Mesendoderm (in vitro differentiated cells): ENCODE measurements at regions not wholly inside any gene's neighbourhood (a gene's known extent, or its start where the extent isn't known, plus 50 kb on each side); places are given as distances from the start of the nearest gene placed in this dataset.

Source experiments
- DNase-seq: peaks from one replicate; pipeline ENCODE4 v3.0.0; 2013
- H2AK5ac ChIP-seq: 2 replicates; pipeline ENCODE4 v1.6.1; 2013; ENCODE audit warnings: low read length, inconsistent platforms
- H2BK120ac ChIP-seq: 2 replicates; pipeline ENCODE4 v1.6.1; 2013; ENCODE audit warnings: low read depth, mild to moderate bottlenecking, low read length, moderate library complexity, mixed read lengths
- H2BK15ac ChIP-seq: replicated peaks from 2 replicates; pipeline ENCODE4 v1.6.1; 2013; ENCODE audit warnings: low read depth, mild to moderate bottlenecking, moderate library complexity
- H2BK5ac ChIP-seq: 2 replicates; pipeline ENCODE4 v1.6.1; 2013; ENCODE audit warnings: low read length, inconsistent platforms
- H3K18ac ChIP-seq: 2 replicates; pipeline ENCODE4 v1.6.1; 2013; ENCODE audit warnings: mild to moderate bottlenecking, low read length, mixed read lengths
- H3K23ac ChIP-seq: one replicate; pipeline ENCODE4 v1.6.1; 2013; ENCODE audit warnings: low read length
- H3K27ac ChIP-seq: 2 replicates; pipeline ENCODE4 v1.5.1; 2013; ENCODE audit warnings: low read depth, mild to moderate bottlenecking, inconsistent platforms, low read length, moderate library complexity
- H3K27me3 ChIP-seq: 2 replicates; pipeline ENCODE4 v1.6.1; 2013; ENCODE audit warnings: low read length, control low read depth, mild to moderate bottlenecking, inconsistent platforms; ENCODE audit not compliant: insufficient read depth, poor library complexity
- H3K36me3 ChIP-seq: 2 replicates; pipeline ENCODE4 v1.6.1; 2013; ENCODE audit warnings: low read length, inconsistent platforms; ENCODE audit not compliant: control insufficient read depth, insufficient read depth
- H3K4ac ChIP-seq: one replicate; pipeline ENCODE4 v1.6.1; 2013; ENCODE audit warnings: low read depth, mild to moderate bottlenecking, low read length, moderate library complexity
- H3K4me1 ChIP-seq: 2 replicates; pipeline ENCODE4 v1.6.1; 2013; ENCODE audit warnings: low read depth, low read length, inconsistent platforms; ENCODE audit not compliant: control insufficient read depth
- H3K4me2 ChIP-seq: 2 replicates; pipeline ENCODE4 v1.6.1; 2013; ENCODE audit warnings: low read length
- H3K4me3 ChIP-seq: 2 replicates; pipeline ENCODE4 v1.5.1; 2013; ENCODE audit warnings: mild to moderate bottlenecking, low read length
- H3K56ac ChIP-seq: one replicate; pipeline ENCODE4 v1.6.1; 2013; ENCODE audit warnings: low read length
- H3K79me1 ChIP-seq: 2 replicates; pipeline ENCODE4 v1.6.1; 2013; ENCODE audit warnings: low read length, inconsistent platforms
- H3K79me2 ChIP-seq: 2 replicates; pipeline ENCODE4 v1.6.1; 2013; ENCODE audit warnings: mild to moderate bottlenecking, low read length; ENCODE audit not compliant: control insufficient read depth, insufficient read depth
- H3K9ac ChIP-seq: 2 replicates; pipeline ENCODE4 v1.6.1; 2013; ENCODE audit warnings: low read length, inconsistent platforms
- H4K5ac ChIP-seq: one replicate; pipeline ENCODE4 v1.6.1; 2013; ENCODE audit warnings: low read length
- H4K8ac ChIP-seq: one replicate; pipeline ENCODE4 v1.6.1; 2013; ENCODE audit warnings: low read depth, mild to moderate bottlenecking, control low read depth, low read length, moderate library complexity
- WGBS: extraction: QIAGEN DNeasy Blood & Tissue Kit; methylation state at CpG from one replicate; pipeline ENCODE4 v1.1.7; 2013; ENCODE audit warnings: low lambda C conversion rate, missing lambda C conversion rate; ENCODE audit not compliant: insufficient coverage; ENCODE audit errors: extremely low coverage; 5-methylcytosine and 5-hydroxymethylcytosine counted together

- Histone ChIP-seq H3K27me3 (no peaks in the 10 kb centered on the region), H3K56ac (no peak overlapping the region), H3K4me1 (no peaks in the 10 kb centered on the region), H3K18ac (no peak overlapping the region), H3K36me3 (no peaks in the 10 kb centered on the region), H3K79me1 (no peaks in the 10 kb centered on the region), H2AK5ac (no peak overlapping the region), H3K79me2 (no peaks in the 10 kb centered on the region), H3K4me2 (no peak overlapping the region), H2BK15ac (no peak overlapping the region), H3K27ac (no peak overlapping the region), H2BK5ac (no peak overlapping the region), H3K4me3 (no peak overlapping the region), H3K9ac (no peak overlapping the region), H3K4ac (no peak overlapping the region), H4K8ac (no peak overlapping the region), H3K23ac (no peak overlapping the region), H4K5ac (no peak overlapping the region), H2BK120ac (no peak overlapping the region)
- WGBS: no CpG with 5 or more reads among the region's 2 CpGs
- DNase-seq: no peak
Observed at GRCh38 chr4:156052116-156052515, 98.5 kb upstream of the CTSO start.

- Histone ChIP-seq H3K79me2 (no peaks in the 10 kb centered on the region), H3K23ac (no peak overlapping the region), H3K9ac (no peak overlapping the region), H2BK15ac (no peak overlapping the region), H4K8ac (no peak overlapping the region), H3K56ac (no peak overlapping the region), H3K27me3 (no peaks in the 10 kb centered on the region), H2AK5ac (no peak overlapping the region), H3K4ac (no peak overlapping the region), H4K5ac (no peak overlapping the region), H3K79me1 (no peaks in the 10 kb centered on the region), H3K18ac (no peak overlapping the region), H2BK120ac (no peak overlapping the region), H3K4me1 (no peaks in the 10 kb centered on the region), H3K4me3 (no peak overlapping the region), H2BK5ac (no peak overlapping the region), H3K36me3 (no peaks in the 10 kb centered on the region), H3K4me2 (no peak overlapping the region), H3K27ac (no peak overlapping the region)
- no CpG with 5 or more reads among the region's 4 CpGs for WGBS
- no peak for DNase-seq
Observed at GRCh38 chr4:156038772-156039171, 85.1 kb upstream of the CTSO start.

GRCh38 chr4:156036496-156036895 is 82.8 kb upstream of the CTSO start:
- WGBS: no CpG with 5 or more reads among the region's 1 CpG
- Histone ChIP-seq H3K23ac (no peak overlapping the region), H2BK15ac (no peak overlapping the region), H3K4me1 (no peaks in the 10 kb centered on the region), H3K27me3 (no peaks in the 10 kb centered on the region), H3K79me2 (no peaks in the 10 kb centered on the region), H3K56ac (no peak overlapping the region), H3K9ac (no peak overlapping the region), H3K4ac (no peak overlapping the region), H4K5ac (no peak overlapping the region), H3K4me2 (no peak overlapping the region), H3K79me1 (no peaks in the 10 kb centered on the region), H3K4me3 (no peak overlapping the region), H3K18ac (no peak overlapping the region), H4K8ac (no peak overlapping the region), H2BK120ac (no peak overlapping the region), H3K27ac (no peak overlapping the region), H2AK5ac (no peak overlapping the region), H3K36me3 (no peaks in the 10 kb centered on the region), H2BK5ac (no peak overlapping the region)
- no peak for DNase-seq

- H2BK120ac ChIP-seq: no peak overlapping the region
Observed at GRCh38 chr4:156029691-156030090, 76.0 kb upstream of the CTSO start.

GRCh38 chr4:156021298-156021697 is 67.6 kb upstream of the CTSO start:
- WGBS: no CpG with 5 or more reads among the region's 6 CpGs
- no peak overlapping the region for H3K4me2 ChIP-seq
- DNase-seq: peak; percentile 40

More at GRCh38 chr4:156029691-156030090, 76.0 kb upstream of the CTSO start:
- H3K56ac ChIP-seq: no peak overlapping the region
- H3K27me3 ChIP-seq: no peaks in the 10 kb centered on the region
- H3K9ac ChIP-seq: no peak overlapping the region
- no peak overlapping the region for H3K23ac ChIP-seq
- H2BK15ac ChIP-seq: no peak overlapping the region
- H3K79me2 ChIP-seq: no peaks in the 10 kb centered on the region
- WGBS: no CpG with 5 or more reads among the region's 1 CpG
- no peak overlapping the region for H2AK5ac ChIP-seq
- no peak overlapping the region for H2BK5ac ChIP-seq
- no peak overlapping the region for H4K5ac ChIP-seq
- no peak overlapping the region for H3K4ac ChIP-seq
- H3K18ac ChIP-seq: no peak overlapping the region
- DNase-seq: no peak
- no peaks in the 10 kb centered on the region for H3K36me3 ChIP-seq
- H3K27ac ChIP-seq: no peak overlapping the region
- H3K4me1 ChIP-seq: no peaks in the 10 kb centered on the region
- no peak overlapping the region for H4K8ac ChIP-seq
- no peak overlapping the region for H3K4me2 ChIP-seq
- no peak overlapping the region for H3K4me3 ChIP-seq
- no peaks in the 10 kb centered on the region for H3K79me1 ChIP-seq

GRCh38 chr4:156019246-156019645 is 65.6 kb upstream of the CTSO start:
- H3K4me1 ChIP-seq: no peaks in the 10 kb centered on the region
- no peaks in the 10 kb centered on the region for H3K36me3 ChIP-seq
- H3K79me2 ChIP-seq: no peaks in the 10 kb centered on the region
- no peak overlapping the region for H3K18ac ChIP-seq
- H3K79me1 ChIP-seq: no peaks in the 10 kb centered on the region
- H2AK5ac ChIP-seq: no peak overlapping the region
- no peak overlapping the region for H3K4ac ChIP-seq
- no peak overlapping the region for H4K8ac ChIP-seq
- no peak overlapping the region for H2BK120ac ChIP-seq
- H3K27me3 ChIP-seq: no peaks in the 10 kb centered on the region
- H3K27ac ChIP-seq: no peak overlapping the region
- no peak overlapping the region for H2BK5ac ChIP-seq
- no CpG with 5 or more reads among the region's 2 CpGs for WGBS
- DNase-seq: no peak
- no peak overlapping the region for H3K23ac ChIP-seq
- H3K9ac ChIP-seq: no peak overlapping the region
- H3K4me3 ChIP-seq: no peak overlapping the region
- H4K5ac ChIP-seq: no peak overlapping the region
- H3K4me2 ChIP-seq: no peak overlapping the region
- H2BK15ac ChIP-seq: no peak overlapping the region
- H3K56ac ChIP-seq: no peak overlapping the region

More at GRCh38 chr4:156021298-156021697, 67.6 kb upstream of the CTSO start:
- Histone ChIP-seq H2BK5ac (no peak overlapping the region), H4K5ac (no peak overlapping the region), H3K79me1 (no peaks in the 10 kb centered on the region), H3K18ac (no peak overlapping the region), H3K56ac (no peak overlapping the region), H3K9ac (no peak overlapping the region), H3K4me1 (no peaks in the 10 kb centered on the region), H3K27ac (no peak overlapping the region), H4K8ac (no peak overlapping the region), H3K4ac (no peak overlapping the region), H3K4me3 (no peak overlapping the region), H3K27me3 (no peaks in the 10 kb centered on the region), H3K79me2 (no peaks in the 10 kb centered on the region), H3K36me3 (no peaks in the 10 kb centered on the region), H2BK120ac (no peak overlapping the region), H2BK15ac (no peak overlapping the region), H2AK5ac (no peak overlapping the region), H3K23ac (no peak overlapping the region)
